HG02798 (cell line): ENCODE measurements at regions not wholly inside any gene's neighbourhood (a gene's known extent, or its start where the extent isn't known, plus 50 kb on each side); places are given as distances from the start of the nearest gene placed in this dataset.

Source experiments
- ATAC-seq: cut with Tn5 transposase; IDR thresholded peaks from one replicate; pipeline ENCODE4 v1.9.1; 2021; ENCODE audit warnings: mild to moderate bottlenecking; ENCODE audit not compliant: unreplicated experiment, poor library complexity

DNA sequence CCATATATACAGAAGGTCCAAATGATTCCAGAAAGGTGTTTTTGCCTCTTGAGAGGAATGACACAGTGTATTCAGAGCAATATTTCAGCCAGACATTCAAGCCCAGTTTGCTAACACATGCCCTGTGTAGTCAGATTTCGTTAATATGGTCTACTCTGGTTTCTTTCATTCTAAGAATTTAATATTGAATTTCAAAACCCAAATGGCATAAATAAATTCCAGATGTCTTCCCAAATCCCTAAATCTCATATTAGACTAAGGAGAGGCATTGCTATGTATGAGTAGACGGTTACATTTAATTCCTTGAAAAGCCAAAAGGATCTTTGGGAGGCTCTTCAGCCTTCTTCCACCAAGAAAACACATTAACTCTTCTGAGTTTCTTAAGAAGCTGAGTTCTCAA lies 66.3 kb upstream of the C1QTNF7 start:
- no peak for ATAC-seq

- ATAC-seq: no peak
Observed at GRCh38 chr4:15362541-15362940, 65.3 kb upstream of the C1QTNF7 start.

DNA sequence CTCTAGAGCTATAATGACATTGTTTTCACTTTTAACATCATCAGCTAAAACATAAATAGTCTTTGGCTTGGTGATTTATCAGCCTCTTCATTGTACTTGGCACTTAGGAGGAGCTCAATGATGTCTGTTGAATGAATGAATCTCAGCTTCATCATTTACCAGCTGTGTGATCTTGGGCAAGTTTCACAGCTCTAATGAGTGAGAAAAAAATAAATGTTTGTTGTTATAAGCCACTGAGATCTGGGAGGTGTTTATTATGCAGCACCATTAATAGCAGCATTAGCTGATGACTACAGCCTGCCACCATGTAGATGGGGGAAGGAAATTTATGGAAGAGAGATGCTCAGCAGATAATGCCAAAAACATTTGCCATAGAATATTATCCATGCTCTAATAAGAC lies 63.6 kb upstream of the C1QTNF7 start:
- no peak for ATAC-seq

DNA sequence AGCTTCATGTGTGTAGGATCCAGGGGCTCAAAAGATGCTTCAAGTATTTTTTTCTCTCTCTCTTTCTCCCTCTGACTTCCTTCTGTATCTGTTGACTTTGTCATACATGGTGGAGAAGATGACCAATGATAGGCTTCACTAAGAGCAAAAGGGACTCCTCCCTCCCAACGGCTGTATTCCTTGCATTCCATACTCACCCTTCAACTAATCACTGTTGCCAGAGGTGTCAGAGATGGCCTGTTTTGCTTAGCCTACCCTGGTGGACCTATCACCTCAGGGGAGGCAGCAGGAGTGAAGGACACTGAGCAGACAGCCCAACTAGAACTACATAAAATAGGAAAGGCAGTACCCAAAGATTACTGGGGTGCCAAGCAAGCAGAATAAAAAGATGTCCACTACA lies 62.2 kb upstream of the C1QTNF7 start:
- ATAC-seq: no peak

DNA sequence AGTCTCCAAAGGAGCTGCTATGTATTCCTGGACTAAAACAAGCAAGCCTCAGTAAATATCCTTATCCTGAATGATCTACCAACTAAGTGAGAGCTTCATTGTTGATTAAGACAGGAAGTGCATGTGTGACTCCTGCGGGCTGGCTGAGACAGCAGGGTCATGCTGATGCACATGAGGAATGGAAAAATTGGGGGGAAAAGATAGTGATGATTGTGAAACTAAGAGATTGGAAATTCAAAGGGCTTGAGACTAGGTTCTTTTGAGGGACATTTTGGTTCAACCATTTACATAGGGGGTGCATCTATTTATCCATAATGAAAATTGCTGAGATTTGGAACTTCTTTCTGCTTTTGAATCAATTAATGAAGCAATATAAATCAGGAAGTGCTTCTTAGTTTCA lies 61.1 kb upstream of the C1QTNF7 start:
- no peak for ATAC-seq

GRCh38 chr4:15368856-15369255 lies 59.0 kb upstream of the C1QTNF7 start:
- no peak for ATAC-seq

DNA sequence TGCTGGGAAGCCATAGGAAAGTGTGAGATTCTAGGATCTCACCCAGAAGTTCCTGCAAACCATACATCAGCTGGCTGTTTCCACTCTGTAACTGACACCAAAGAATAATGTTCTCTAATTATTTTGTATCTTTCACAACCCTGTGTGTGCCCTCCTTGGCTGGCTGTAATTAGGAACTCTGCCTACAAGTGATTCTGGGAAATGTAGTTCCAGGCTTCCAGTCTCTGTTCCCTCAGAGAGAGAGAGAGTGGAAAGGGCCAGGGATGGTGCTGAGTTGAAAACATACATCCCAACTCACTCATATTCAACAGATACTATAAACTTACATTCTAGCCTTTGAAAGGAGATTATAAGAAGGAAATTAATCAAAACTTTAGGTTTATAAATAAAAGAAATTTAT lies 57.5 kb upstream of the C1QTNF7 start:
- ATAC-seq: no peak

DNA sequence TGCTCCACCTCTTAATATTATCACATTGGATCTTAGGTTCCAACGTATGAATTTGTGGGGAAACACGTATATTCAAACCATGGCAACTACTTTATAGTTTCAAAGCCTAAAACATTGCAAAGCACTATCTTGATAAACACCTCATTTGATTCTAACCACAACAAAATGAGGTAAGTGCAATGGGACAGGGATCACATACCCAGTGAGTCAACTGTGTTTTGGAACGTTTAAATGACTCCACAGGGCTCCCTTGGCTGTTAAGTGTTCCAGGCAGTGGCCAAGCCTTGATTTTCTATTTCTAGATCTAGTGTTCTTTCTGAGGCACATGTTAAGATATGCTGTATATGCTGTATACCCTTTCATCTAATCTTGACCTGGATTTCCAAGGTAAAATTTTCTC lies 54.5 kb upstream of the C1QTNF7 start:
- no peak for ATAC-seq

GRCh38 chr4:15374656-15375055 lies 53.2 kb upstream of the C1QTNF7 start:
- no peak for ATAC-seq

- ATAC-seq: no peak
Observed at GRCh38 chr4:15375667-15376066, 52.2 kb upstream of the C1QTNF7 start.

DNA sequence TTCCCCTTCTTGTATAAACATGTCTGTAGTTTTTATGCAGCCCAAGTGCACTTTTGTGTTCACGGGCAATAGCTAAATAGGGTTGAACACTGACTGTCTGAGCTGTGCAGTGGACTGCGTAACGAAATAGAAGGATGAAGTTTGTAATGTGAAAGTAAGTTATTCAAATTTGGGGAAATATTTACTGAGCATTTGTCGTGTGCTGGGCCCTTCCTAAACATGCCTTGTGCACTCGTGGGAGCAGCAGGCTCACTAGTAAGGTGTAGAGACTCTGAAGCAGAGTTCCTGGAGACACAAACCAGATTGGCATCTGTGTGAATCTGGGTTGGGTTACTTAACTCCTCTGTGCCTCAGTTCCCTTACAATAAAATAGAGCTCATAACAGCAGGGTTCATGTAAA lies 51.7 kb upstream of the C1QTNF7 start:
- no peak for ATAC-seq

DNA sequence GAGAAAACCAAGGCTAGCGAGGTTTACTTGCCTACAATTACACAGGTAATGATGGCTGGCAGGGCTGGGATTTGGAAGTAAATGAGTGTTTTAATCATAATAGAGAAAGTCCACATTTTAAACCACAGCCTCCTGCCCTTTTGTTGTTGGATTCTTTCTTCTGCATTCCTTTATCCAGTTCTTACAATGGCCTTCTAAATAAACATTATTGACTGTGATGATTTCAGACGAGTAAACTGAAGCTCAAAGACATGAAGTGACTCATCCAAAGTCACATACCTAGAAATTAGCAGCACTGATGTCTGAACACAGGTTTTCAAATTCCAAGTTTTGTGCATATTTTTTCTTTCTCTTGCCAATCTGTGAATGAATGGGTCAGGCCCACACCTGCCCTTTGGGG lies 51.2 kb upstream of the C1QTNF7 start:
- ATAC-seq: no peak
